Tongue (tissue), 1 donor: ENCODE measurements at regions not wholly inside any gene's neighbourhood (a gene's known extent, or its start where the extent isn't known, plus 50 kb on each side); places are given as distances from the start of the nearest gene placed in this dataset.
"Not testable (repeated sequence)": the region's sequence is repeated elsewhere in the genome, so short reads cannot be mapped to it uniquely, and the experiment has no call there.

Source experiments
- DNase-seq: peaks from one replicate; pipeline ENCODE4 v3.0.0-alpha.2; 2015

DNA sequence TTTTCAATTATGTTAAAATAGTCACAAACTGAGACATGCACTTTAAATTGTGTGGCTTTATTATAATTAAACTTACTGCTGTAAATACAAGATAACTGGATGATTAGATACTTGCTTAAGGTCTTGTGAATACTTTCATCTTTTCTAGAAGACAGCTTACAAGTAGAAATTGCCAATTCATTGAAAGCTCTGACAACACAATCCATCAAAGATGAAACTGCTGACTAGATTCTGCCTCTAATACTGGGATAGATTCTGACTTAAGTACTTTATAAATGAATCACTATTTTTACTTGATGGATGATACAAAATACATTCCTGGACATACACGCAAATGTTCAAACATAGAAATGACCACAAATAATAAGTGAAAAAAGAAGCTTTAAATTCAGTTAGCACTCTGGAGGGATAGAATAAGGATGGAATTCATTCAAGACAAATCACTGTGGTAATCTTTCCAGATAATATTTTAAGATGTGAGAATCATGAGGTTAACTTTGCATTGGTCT, 876.8 kb downstream of the RPS29 start:
- no peak for DNase-seq

DNA sequence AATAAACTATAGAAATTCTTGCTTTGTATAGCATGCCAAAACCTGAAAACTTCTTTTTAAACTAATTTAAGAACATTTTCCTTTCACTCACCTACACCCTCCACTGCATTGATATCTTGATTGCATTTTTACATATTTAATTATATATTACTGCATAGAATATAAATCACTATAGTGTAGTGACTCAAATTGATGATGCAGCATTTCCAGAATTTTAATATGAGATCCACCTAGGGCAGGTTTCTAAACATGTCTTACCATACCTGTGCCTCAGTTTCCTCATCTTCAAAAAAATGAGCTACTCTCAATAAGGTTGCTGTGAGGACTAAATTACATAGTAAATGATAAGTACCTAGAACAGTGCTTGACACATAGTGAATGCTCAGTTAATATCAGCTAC, 881.5 kb downstream of the RPS29 start:
- DNase-seq = no peak

DNA sequence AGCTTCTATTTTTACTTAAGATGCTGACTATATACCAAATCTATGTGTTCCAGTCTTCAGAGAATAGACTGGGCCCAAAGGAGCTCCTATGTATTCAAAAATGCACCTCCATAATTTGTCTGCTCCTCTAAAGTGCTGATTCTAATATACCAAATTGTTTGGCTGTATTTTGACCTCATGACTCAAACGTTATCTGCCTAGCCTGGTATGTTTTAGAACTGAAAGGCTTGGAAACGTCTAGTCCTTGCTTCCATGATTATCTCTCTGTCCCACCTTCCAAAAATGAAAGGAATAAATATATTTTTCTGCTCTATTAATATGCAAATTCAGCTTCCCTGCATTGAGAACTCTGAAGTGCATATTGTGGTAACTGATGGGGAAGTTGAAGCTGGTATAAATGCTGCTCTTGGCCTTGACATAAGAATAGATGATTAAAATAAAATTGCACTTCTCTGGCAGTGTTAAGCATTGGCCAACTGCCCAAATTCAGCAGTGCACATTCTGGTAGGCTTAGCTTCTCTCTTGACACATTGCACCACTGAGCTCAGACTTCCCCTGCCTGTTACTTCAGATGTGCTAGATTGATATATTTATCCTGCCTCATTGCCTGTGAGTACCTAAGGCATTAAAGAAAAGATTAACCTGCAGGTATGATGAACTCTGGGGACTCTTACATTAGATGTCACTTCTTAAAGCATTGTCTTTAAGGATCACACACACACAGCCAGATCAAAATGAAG, 882.3 kb downstream of the RPS29 start:
- DNase-seq = peak; percentile 36

DNA sequence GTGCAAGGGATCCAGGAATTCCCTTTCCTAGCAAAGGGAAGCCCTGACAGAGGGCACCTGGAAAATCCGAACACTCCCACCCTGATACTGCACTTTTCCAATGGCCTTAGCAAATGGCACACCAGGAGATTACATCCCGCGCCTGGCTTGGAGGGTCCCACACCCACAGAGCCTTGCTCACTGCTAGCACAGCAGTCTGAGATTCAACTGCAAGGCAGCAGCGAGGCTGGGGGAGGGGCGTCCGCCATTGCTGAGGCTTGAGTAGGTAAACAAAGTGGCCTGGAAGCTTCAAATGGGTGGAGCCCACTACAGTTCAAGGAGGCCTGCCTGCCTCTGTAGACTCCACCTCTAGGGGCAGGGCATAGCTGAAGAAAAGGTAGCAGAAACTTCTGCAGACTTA, 888.8 kb downstream of the RPS29 start:
- DNase-seq = not testable (repeated sequence)

DNA sequence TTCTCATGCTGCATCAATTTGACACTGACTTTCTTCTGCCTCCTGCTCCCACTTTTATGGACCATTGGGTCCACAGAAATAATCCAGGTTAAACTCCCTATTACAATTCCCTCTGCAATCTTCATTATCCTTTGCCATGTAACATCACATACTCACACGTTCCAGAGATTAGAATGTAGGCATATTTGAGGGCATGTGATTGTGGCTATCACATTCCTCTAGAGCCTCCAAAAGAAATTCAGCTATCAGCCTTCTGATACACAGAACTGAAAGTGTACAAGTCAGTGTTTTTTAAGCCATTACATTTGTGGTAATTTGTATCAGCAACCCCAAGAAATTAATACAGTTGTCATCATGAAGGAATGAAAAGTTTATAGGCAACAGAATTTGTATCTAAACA, 892.4 kb downstream of the RPS29 start:
- no peak for DNase-seq

DNA sequence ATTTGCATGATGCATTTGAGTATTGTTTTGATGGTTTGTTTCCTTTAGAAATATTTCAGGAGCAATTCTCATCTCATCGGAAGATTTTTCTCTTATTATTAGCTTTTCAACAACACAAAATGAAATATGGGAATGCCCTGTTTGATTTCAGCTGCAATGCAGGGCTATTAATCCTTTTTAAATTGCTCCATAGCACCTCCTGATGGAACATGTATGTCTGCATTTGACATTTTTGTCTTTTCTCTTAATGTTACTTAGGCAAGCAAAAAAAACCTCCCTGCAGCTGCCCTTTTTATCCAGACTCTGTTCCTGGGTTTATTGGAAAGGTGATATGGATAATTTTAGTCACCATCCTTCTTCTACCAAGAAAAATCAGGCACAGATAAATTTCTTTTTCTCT, 895.8 kb downstream of the RPS29 start:
- DNase-seq = no peak

DNA sequence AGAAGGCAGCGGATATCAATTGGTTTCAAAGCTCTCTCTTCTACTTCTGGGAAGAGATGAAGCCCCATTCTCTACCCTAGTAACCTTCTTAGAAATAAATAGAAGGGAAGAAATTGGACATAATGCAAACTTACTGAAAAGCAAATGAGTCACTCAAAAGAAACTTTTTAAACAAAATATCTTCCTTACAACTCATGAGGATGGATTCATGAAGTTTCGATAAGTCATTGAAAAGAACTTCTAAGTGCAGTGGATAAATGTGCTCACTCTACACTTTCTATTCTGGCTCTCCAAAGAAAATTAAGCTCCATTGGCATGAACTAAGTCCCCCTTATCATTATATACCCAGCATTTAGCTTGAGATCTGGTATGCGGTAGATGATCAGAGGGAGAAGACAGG, 899.5 kb downstream of the RPS29 start:
- no peak for DNase-seq

DNA sequence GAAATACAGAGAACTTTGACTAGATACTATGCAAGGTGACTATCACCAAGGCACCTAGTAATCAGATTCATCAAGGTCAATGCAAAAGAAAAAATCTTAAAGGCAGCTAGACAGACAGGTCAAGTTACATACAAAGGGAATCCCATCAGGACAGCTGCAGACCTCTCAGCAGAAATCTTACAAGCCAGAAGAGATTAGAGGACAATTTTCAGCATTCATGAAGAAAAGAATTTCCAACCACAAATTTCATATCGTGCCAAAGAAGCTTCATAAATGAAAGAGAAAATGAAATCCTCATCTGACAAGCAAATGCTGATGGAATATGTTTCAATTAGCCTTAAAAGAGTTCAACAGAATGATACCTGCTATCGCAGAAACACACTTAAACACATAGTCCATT, 913.7 kb downstream of the RPS29 start:
- no peak for DNase-seq

DNA sequence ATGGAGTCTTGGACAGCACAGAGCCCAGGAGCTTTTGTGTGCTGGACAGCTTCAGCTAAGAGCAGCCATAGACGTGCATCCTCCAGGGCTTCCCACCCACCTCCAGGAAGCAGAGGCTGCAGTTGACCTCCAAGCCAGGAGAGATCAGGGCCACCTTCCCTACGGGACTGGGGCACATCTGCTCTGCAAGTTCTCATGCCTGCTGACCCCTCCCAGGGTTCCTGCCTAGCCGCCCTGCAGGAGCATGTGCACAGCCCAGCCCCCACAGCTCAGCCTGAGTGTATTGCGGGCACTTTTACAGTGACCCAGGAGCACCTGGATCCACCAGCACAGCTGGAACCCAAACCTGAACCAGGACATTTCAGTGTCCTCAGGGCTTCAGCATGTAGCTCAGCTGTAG, 915.2 kb downstream of the RPS29 start:
- no peak for DNase-seq

DNA sequence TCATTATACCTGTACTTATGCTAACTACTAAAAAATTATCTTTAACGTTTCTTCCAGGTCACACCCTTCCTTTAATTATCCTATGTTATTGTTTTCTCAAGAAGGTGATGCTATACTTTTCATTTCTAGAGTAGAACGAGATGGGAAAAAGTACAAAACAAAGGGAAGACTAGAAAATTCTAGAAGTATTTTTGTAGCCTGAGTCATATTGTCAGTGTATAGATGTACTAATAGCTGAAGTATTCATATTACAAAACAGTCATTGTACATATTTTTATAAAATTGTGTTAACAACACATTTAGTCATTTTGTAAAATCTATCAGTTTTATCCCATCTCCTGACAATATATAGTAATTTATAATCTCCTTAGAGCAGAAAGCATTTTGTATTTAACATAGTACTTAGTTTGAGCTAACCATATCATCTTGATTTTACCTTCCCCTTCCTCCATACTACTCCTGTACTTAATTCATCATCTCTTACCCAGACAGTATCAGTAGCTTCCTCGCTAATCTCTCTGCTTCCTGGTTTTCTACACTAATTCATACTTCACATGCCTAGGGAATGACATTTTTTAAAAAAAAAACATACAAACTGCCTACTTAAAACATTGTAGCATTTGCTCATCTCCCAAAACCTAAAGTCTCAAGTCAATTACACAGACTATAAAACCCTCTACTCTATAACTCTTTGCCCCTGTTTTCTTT, 920.9 kb downstream of the RPS29 start:
- no peak for DNase-seq

DNA sequence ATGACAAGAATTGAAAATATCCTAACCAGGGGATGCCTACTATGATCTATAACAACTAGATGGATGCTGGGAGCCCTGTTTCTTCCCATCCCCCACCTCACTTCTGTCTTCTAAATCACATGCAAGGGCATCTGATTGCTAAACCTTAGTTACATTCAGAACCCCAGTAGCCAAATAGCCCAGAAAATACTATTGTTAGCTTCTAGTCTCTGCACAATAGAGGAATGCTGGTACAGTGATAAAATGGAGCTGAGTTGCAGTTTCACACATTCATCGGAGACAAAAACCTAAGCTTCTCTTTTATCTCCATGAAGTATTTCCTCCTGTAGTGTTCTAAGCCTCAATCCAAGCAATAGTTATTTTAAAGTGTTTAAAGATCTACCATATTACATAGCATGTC, 942.9 kb downstream of the RPS29 start:
- DNase-seq = no peak

DNA sequence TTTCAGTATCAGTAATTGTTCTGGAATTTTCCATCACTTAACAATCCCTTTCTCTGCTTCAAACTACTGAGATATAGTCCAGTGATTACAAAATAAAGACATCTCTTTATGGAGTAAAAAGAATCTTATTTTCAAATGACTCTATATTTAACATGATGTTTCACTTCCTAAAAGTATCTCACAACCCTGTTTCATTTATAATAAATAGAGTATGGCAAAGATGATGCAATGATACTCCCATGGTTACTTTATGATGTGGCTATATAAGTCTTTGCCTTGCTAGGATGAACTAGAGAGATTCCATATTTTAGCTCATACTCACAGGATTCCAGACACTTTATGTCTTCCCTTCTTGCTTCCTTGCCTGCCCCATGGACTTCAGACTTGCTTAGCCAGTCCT, 953.5 kb upstream of the MDGA2 start:
- DNase-seq = no peak

DNA sequence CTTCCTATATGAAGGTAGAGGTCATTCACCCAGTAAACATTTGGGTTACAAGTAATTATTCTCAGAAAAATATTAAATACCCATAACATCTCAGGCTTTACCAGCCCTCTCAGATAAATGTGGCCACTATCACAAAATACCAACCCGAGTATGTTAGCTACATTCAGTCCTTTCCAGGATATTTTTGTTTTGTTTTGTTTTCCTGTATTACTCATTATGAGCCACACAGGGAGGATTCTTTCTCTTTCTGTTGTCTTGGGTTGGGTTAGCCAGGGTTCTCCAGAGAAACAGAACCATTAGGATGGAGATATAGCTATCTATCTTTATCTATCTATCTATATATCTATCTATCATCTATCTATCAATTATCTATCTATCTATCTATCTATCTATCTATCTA, 947.6 kb upstream of the MDGA2 start:
- DNase-seq = no peak

DNA sequence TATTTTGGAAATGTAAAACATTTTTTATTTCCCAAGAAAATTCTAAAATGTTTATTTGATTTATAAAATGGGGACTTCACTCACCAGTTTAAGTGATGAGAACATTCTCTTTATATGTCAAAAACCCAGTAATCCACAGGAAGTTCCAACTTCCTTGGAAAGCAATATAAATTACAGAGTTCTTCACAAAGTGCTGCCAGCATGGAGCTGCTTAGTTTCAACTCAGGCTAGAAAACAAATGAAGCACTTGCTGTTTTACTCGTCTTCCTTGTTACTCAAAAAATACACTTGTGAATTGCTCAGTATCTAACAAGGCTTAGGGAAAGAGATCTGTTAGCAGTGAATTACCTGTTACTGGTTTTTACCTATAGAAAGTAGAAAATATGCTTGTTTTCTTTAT, 942.7 kb upstream of the MDGA2 start:
- no peak for DNase-seq

DNA sequence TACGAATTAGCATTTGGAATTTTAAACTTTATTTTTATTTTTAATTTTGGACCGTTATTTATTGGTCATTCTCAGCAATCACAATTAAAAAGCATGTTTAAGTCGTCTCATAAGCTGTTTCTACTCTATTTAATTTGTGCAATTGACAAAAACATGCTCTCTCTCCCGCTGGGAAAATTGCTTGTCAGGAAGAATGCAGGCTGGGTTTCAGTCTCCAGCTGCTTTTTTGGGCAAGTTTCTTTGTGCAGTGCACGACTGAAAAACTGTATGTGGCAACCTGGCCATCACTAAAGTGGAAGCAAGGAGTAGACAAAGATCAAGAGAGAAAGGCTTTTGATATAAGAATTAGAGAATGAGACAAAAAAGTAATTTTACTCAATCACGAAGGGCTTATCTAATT, 941.5 kb upstream of the MDGA2 start:
- DNase-seq = peak; percentile 22

DNA sequence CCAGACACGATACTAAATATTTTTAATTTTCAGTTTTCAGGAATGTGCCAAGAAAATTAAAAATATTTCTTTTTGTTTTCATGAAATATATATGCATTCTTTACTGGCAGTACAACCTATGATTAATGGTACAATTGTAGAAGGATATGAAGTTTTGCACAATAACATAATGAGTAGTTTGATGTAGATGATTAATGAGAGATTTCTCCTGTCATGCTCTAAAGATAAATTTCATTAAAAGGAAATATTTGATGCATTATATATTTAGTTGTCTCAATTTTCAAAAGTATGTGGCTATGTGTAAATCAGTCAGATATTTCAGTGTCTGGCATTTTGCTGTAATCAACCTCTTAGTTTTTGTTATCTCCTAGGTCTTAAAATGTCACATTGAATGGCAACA, 940.2 kb upstream of the MDGA2 start:
- no peak for DNase-seq

DNA sequence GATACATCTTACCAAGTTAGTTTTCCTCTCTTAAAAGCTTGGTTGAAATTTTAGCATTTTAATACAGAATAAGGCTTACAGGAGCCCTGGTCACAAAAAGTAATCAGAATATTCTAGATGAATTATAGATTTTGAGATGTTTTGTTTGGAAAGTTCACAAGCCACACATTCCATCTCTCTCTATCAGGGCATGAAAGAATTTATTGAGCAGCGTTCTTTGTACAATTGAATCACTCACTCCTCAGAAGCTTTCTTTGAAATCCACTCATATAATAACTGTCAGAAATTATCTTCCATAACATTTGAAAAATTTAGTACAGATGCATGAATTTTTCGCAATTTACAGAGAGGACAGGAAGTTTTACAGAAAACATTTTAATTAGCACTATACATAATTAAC, 938.6 kb upstream of the MDGA2 start:
- no peak for DNase-seq

DNA sequence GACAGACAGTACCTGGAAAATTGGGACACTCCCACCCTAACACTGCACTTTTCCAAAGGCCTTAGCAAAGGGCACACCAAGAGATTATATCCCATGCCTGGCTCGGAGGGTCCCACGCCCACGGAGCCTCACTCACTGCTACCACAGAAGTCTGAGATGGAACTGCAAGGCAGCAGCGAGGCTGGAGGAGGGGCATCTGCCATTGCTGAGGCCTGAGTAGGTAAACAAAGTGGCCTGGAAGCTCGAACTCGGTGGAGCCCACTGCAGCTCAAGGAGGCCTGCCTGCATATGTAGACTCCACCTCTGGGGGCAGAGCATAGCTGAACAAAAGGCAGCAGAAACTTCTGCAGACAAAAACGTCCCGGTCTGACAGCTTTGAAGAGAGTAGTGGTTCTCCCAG, 931.6 kb upstream of the MDGA2 start:
- DNase-seq = not testable (repeated sequence)

DNA sequence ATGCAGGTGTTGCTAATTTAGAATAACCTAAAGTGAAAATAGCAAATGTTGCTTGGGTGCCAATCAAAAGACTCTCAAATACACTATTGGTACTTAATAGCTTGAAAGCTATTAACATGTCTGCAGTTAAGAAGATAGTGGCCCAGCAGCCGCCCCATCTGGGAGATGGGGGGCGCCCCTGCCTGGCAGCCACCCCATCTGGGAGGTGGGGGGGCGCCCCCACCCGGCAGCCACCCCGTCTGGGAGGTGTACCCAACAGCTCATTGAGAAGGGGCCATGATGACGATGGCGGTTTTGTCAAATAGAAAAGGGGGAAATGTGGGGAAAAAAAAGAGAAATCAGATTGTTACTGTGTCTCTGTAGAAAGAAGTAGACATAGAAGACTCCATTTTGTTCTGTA, 923.1 kb upstream of the MDGA2 start:
- no peak for DNase-seq

DNA sequence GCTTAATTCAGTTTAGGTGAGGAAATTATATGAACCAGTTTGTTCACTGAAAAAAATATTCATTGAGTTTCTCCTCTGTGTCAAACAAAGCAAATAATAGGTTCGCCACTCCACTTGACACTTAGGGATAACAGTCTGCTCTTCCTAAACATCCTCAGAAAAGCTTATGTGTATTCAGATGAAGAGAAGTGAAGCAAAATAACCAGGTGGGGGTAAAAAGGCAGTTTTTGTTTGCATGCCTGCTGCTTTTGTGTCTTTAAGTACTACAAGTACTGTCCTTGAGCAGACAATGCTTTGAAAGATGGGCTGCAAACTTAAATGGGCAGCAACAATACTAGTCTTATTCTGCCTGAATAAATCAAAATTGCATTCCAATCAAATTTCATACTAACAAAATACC, 910.7 kb upstream of the MDGA2 start:
- no peak for DNase-seq

DNA sequence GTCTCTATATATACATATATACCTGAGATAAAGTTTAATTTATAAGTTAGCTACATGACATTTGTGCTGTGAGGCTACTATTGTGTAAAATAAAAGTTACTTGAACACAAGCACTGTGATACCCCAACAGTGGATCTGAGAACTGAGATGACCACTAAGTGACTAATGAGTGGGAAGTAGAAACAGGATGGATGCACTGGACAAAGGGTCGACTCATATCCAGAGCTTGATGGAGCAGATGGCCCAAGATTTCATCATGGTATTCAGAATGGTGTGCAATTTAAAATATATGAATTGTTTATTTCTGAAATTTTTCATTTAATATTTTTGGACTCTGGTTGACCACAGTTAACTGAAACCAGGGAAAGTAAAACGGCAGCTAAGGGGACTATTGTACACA, 908.6 kb upstream of the MDGA2 start:
- DNase-seq = no peak

DNA sequence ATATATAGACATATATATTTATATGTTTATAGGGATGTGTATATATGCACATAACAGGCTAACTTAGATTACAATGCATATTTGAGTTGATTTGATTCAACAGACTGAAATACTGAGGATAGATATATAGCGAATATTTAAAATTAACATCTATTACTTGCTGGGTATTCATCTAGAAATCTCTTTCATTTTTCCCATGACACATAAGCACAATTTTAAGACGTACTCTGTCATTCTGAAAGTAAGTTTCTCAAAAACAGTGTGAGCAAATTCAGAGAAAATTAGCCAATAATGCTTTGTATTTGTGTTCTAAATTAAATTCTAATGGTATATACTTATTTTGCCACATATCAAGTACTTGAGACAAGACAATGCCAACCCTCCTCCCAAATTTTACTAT, 907.5 kb upstream of the MDGA2 start:
- DNase-seq = no peak

DNA sequence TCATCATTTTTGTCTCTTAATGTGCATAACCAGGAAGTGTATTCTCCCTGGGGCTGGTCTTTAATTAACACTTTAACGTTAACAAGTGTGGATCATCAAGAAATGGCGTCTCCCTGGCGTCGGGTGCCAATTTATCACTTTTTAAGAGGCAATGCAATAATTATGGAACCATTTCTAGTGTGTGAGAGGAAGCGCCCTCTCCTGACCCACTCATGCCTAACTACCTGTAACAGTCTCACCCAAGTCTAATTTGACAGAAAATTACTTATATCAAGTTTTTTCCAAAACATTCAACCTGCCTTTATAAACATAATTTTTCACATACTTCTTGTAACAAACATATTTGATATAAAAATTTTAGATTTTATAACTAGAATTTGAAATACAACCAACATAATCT, 905.3 kb upstream of the MDGA2 start:
- DNase-seq = no peak

DNA sequence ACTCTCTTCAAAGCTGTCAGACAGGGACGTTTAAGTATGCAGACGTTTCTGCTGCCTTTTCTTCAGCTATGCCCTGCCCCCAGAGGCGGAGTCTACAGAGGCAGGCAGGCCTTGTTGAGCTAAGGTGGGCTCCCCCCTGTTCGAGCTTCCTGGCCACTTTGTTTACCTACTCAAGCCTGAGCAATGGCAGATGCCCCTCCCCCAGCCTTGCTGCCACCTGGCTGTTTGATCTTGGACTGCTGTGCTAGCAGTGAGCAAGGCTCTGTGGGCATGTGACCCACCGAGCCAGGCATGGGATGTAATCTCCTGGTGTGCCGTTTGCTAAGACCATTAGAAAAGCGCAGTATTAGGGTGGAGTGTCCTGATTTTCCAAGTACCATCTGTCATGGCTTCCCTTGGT, 900.4 kb upstream of the MDGA2 start:
- no peak for DNase-seq
